GM21576 (cell line): ENCODE measurements at regions not wholly inside any gene's neighbourhood (a gene's known extent, or its start where the extent isn't known, plus 50 kb on each side); places are given as distances from the start of the nearest gene placed in this dataset.

Experiments
- ATAC-seq: cut with Tn5 transposase; IDR thresholded peaks from one replicate; pipeline ENCODE4 v1.9.1; 2021; ENCODE audit warnings: mild to moderate bottlenecking, moderate library complexity; ENCODE audit not compliant: unreplicated experiment

- no peak for ATAC-seq
Measured at GRCh38 chr2:120878970-120879369, 143.3 kb downstream of the GLI2 start.

- no peak for ATAC-seq
Measured at GRCh38 chr2:120879431-120880295, 144.0 kb downstream of the GLI2 start.

- no peak for ATAC-seq
Measured at GRCh38 chr2:120880381-120880780, 144.7 kb downstream of the GLI2 start.

GRCh38 chr2:120881981-120882788 is 146.5 kb downstream of the GLI2 start:
- ATAC-seq: no peak

- no peak for ATAC-seq
Measured at GRCh38 chr2:120883607-120884440, 148.2 kb downstream of the GLI2 start.

- no peak for ATAC-seq
Measured at GRCh38 chr2:120884472-120885290, 149.0 kb downstream of the GLI2 start.

GRCh38 chr2:120885321-120885720 is 149.7 kb downstream of the GLI2 start:
- ATAC-seq: no peak

- no peak for ATAC-seq
Measured at GRCh38 chr2:120885749-120886148, 150.1 kb downstream of the GLI2 start.

GRCh38 chr2:120886534-120887319 is 151.1 kb downstream of the GLI2 start:
- no peak for ATAC-seq

- no peak for ATAC-seq
Measured at GRCh38 chr2:120887320-120887697, 151.6 kb downstream of the GLI2 start.

GRCh38 chr2:120887741-120888231 is 152.1 kb downstream of the GLI2 start:
- ATAC-seq: no peak

GRCh38 chr2:120888851-120889250 is 153.2 kb downstream of the GLI2 start:
- no peak for ATAC-seq

GRCh38 chr2:120889936-120890335 is 154.3 kb downstream of the GLI2 start:
- ATAC-seq: no peak

GRCh38 chr2:120890566-120891360 is 155.1 kb downstream of the GLI2 start:
- ATAC-seq: no peak

GRCh38 chr2:120892271-120892966 is 156.8 kb downstream of the GLI2 start:
- ATAC-seq: no peak

- ATAC-seq: no peak
Measured at GRCh38 chr2:120892967-120893667, 157.4 kb downstream of the GLI2 start.
